H1 (cell line): ENCODE measurements at regions not wholly inside any gene's neighbourhood (a gene's known extent, or its start where the extent isn't known, plus 50 kb on each side); places are given as distances from the start of the nearest gene placed in this dataset.

Experiments
- CTCF ChIA-PET: fragments of 300-600 bp; sonication (Branson Sonifier 250); formaldehyde crosslinking; loops from one replicate; lab custom pipeline; 2021; ENCODE audit not compliant: partially characterized antibody; lab: Charles Lee
- POLR2A ChIA-PET: fragments of 300-600 bp; sonication (Branson Sonifier 250); formaldehyde crosslinking; loops from one replicate; lab custom pipeline; 2021; ENCODE audit warnings: inconsistent platforms; ENCODE audit not compliant: partially characterized antibody; lab: Charles Lee
- DNase-seq, 2 experiments: peaks; one replicate each; pipeline versions ENCODE4 v3.0.0 to v3.0.0-alpha.2; 2010 to 2022; ENCODE audit warnings: low spot score in 2 of 2, low read depth in 1 of 2, mixed read lengths in 1 of 2
- FAIRE-seq: peaks from 2 replicates; lab custom pipeline; 2011; peaks lifted over from hg19 to GRCh38; lab: Jason Lieb, UNC
- H2AFZ ChIP-seq: 2 replicates; pipeline ENCODE4 v1.8.1; 2012; ENCODE audit warnings: low read length, inconsistent platforms
- H2AK5ac ChIP-seq: 2 replicates; pipeline ENCODE4 v1.6.1; 2013; ENCODE audit warnings: low read depth, low read length
- H2BK120ac ChIP-seq: replicated peaks from 2 replicates; pipeline ENCODE3; 2013; ENCODE audit warnings: low read depth, low read length, inconsistent platforms
- H2BK12ac ChIP-seq: 2 replicates; pipeline ENCODE4 v1.6.1; 2013; ENCODE audit warnings: low read depth, low read length
- H2BK15ac ChIP-seq: 2 replicates; pipeline ENCODE4 v1.6.1; 2013; ENCODE audit warnings: low read length
- H2BK20ac ChIP-seq: 2 replicates; pipeline ENCODE4 v1.6.1; 2013; ENCODE audit warnings: low read length
- H2BK5ac ChIP-seq: 2 replicates; pipeline ENCODE4 v1.6.1; 2013; ENCODE audit warnings: low read depth, low read length
- H3K14ac ChIP-seq: 2 replicates; pipeline ENCODE4 v1.6.1; 2013; ENCODE audit warnings: inconsistent platforms; ENCODE audit not compliant: insufficient read length
- H3K18ac ChIP-seq: 2 replicates; pipeline ENCODE4 v1.6.1; 2013; ENCODE audit warnings: low read length; ENCODE audit errors: extremely low read depth
- H3K23ac ChIP-seq: 2 replicates; pipeline ENCODE4 v1.6.1; 2013; ENCODE audit warnings: inconsistent platforms; ENCODE audit not compliant: insufficient read length
- H3K23me2 ChIP-seq: 2 replicates; pipeline ENCODE4 v1.6.1; 2013; ENCODE audit warnings: low read depth, low read length
- H3K27ac ChIP-seq: 2 replicates; pipeline ENCODE4 v1.6.1; 2011; ENCODE audit warnings: low read depth, low read length, inconsistent platforms
- H3K27me3 ChIP-seq, 4 experiments: replicated peaks in 1 of 4; 1 replicate in 1 of 4; 2 replicates in 3 of 4; pipeline versions ENCODE4 v1.6.1 to v1.8.1; 2011 to 2013; ENCODE audit warnings: low read length in 3 of 4, mild to moderate bottlenecking in 3 of 4, inconsistent platforms in 2 of 4, mixed read lengths in 2 of 4, moderate library complexity in 1 of 4; ENCODE audit not compliant: control insufficient read depth in 3 of 4, insufficient read depth in 3 of 4; ENCODE audit errors: extremely low read depth in 1 of 4
- H3K36me3 ChIP-seq, 4 experiments: 2 replicates each; pipeline versions ENCODE4 v1.6.1 to v1.8.1; 2011 to 2013; ENCODE audit warnings: mild to moderate bottlenecking in 4 of 4, low read length in 3 of 4, moderate library complexity in 2 of 4, control low read depth in 1 of 4, inconsistent platforms in 1 of 4; ENCODE audit not compliant: insufficient read depth in 4 of 4, control insufficient read depth in 2 of 4
- H3K4ac ChIP-seq: replicated peaks from 2 replicates; pipeline ENCODE3; 2013; ENCODE audit warnings: low read length, low read depth, mixed read lengths, inconsistent platforms; ENCODE audit not compliant: insufficient read length
- H3K4me1 ChIP-seq, 4 experiments: replicated peaks in 1 of 4; 1 replicate in 1 of 4; 2 replicates in 3 of 4; pipeline versions ENCODE4 v1.6.1 to v1.8.1; 2011 to 2013; ENCODE audit warnings: low read length in 3 of 4, inconsistent platforms in 2 of 4, mixed read lengths in 1 of 4; ENCODE audit not compliant: insufficient read depth in 4 of 4, control insufficient read depth in 3 of 4
- H3K4me2 ChIP-seq, 2 experiments: 2 replicates each; pipeline versions ENCODE4 v1.6.1 to v1.8.1; 2011 to 2013; ENCODE audit warnings: low read depth in 2 of 2, low read length in 2 of 2, control low read depth in 1 of 2, inconsistent platforms in 1 of 2, mild to moderate bottlenecking in 1 of 2; ENCODE audit not compliant: insufficient read depth in 1 of 2
- H3K4me3 ChIP-seq, 4 experiments: fragments of 200-600, 300-600 bp in 1 of 4; sonication (generic), shearing (Covaris generic), sonication (Bioruptor Twin) in 1 of 4; 2 replicates each; pipeline versions ENCODE4 v1.5.1 to v1.8.1; 2011 to 2016; ENCODE audit warnings: low read length in 4 of 4, low read depth in 3 of 4, control low read depth in 2 of 4, inconsistent platforms in 2 of 4, mild to moderate bottlenecking in 2 of 4, mixed read lengths in 1 of 4, moderate library complexity in 1 of 4; ENCODE audit not compliant: insufficient read depth in 2 of 4; ENCODE audit errors: extremely low read depth in 1 of 4
- H3K56ac ChIP-seq: replicated peaks from 2 replicates; pipeline ENCODE3; 2013; ENCODE audit warnings: low read depth, mild to moderate bottlenecking, mixed read lengths, low read length, inconsistent platforms; ENCODE audit not compliant: insufficient read length
- H3K79me1 ChIP-seq: 2 replicates; pipeline ENCODE4 v1.6.1; 2013; ENCODE audit warnings: low read depth, low read length, control low read depth
- H3K79me2 ChIP-seq, 2 experiments: 2 replicates each; pipeline versions ENCODE4 v1.6.1 to v1.8.1; 2012 to 2013; ENCODE audit warnings: low read length in 2 of 2, mild to moderate bottlenecking in 2 of 2, inconsistent platforms in 1 of 2; ENCODE audit not compliant: insufficient read depth in 2 of 2, control insufficient read depth in 1 of 2
- H3K9ac ChIP-seq, 4 experiments: replicated peaks in 1 of 4; 1 replicate in 1 of 4; 2 replicates in 3 of 4; pipeline versions ENCODE4 v1.6.1 to v1.8.1; 2011 to 2013; ENCODE audit warnings: low read depth in 3 of 4, low read length in 3 of 4, control low read depth in 2 of 4, mild to moderate bottlenecking in 2 of 4, moderate library complexity in 2 of 4, inconsistent platforms in 1 of 4; ENCODE audit errors: extremely low read depth in 1 of 4
- H3K9me3 ChIP-seq, 2 experiments: 2 replicates each; pipeline versions ENCODE4 v1.6.1 to v1.8.1; 2012 to 2013; ENCODE audit warnings: mild to moderate bottlenecking in 2 of 2, moderate library complexity in 2 of 2, control low read depth in 1 of 2, inconsistent platforms in 1 of 2, low read depth in 1 of 2, low read length in 1 of 2, mixed read lengths in 1 of 2; ENCODE audit not compliant: insufficient read depth in 2 of 2
- H4K20me1 ChIP-seq, 2 experiments: replicated peaks in 1 of 2; 2 replicates each; pipeline versions ENCODE3 to v1.8.1; 2011 to 2013; ENCODE audit warnings: inconsistent platforms in 2 of 2, low read length in 2 of 2, mild to moderate bottlenecking in 1 of 2; ENCODE audit not compliant: insufficient read depth in 2 of 2, control insufficient read depth in 1 of 2
- H4K5ac ChIP-seq: 2 replicates; pipeline ENCODE4 v1.6.1; 2013; ENCODE audit warnings: low read length, low read depth, mixed read lengths, inconsistent platforms; ENCODE audit not compliant: insufficient read length
- H4K8ac ChIP-seq: 2 replicates; pipeline ENCODE4 v1.8.0; 2013; ENCODE audit warnings: mild to moderate bottlenecking, moderate library complexity, low read length, inconsistent platforms; ENCODE audit not compliant: insufficient read depth; ENCODE audit errors: extremely low read depth
- H4K91ac ChIP-seq: replicated peaks from 2 replicates; pipeline ENCODE3; 2013; ENCODE audit warnings: low read length, mixed read lengths, inconsistent platforms; ENCODE audit not compliant: insufficient read length
- ASH2L ChIP-seq: fragments of 200-600, 300-600 bp; sonication (generic); IDR thresholded peaks from one replicate; pipeline ENCODE4 v1.7.1; 2017; ENCODE audit warnings: low read length
- CBX5 ChIP-seq: fragments of 300-800, 300-1000 bp; sonication (generic); IDR thresholded peaks from 2 replicates; pipeline ENCODE4 v1.7.1; 2016; ENCODE audit warnings: antibody characterized with exemption, low read length, low read depth
- EGR1 ChIP-seq: IDR thresholded peaks from 2 replicates; pipeline ENCODE4 v1.6.1; 2011; ENCODE audit warnings: low read depth, low read length, borderline replicate concordance
- MAFK ChIP-seq: IDR thresholded peaks from 2 replicates; pipeline ENCODE4 v1.6.1; 2012; ENCODE audit warnings: low read depth, mild to moderate bottlenecking, improper control_type of control experiment, low read length
- RAD21 ChIP-seq, 2 experiments: IDR thresholded peaks in 1 of 2; conservative IDR thresholded peaks in 1 of 2; 2 replicates each; pipeline ENCODE4 v1.6.1; 2011; ENCODE audit warnings: low read depth in 2 of 2, low read length in 2 of 2, improper control_type of control experiment in 1 of 2, inconsistent platforms in 1 of 2, mild to moderate bottlenecking in 1 of 2, moderate library complexity in 1 of 2
- SAP30 ChIP-seq: fragments of 300-600 bp; sonication (generic); IDR thresholded peaks from 2 replicates; pipeline ENCODE4 v1.7.1; 2012; ENCODE audit warnings: low read length, moderate library complexity, mild to moderate bottlenecking, inconsistent platforms; ENCODE audit not compliant: insufficient read depth, insufficient replicate concordance
- SIX5 ChIP-seq: IDR thresholded peaks from 2 replicates; pipeline ENCODE4 v1.6.1; 2011; ENCODE audit warnings: mild to moderate bottlenecking, low read depth, low read length
- SP1 ChIP-seq: IDR thresholded peaks from 2 replicates; pipeline ENCODE4 v1.6.1; 2011; ENCODE audit warnings: low read depth, low read length
- TAF1 ChIP-seq: IDR thresholded peaks from 2 replicates; pipeline ENCODE4 v1.6.1; 2011; ENCODE audit warnings: mild to moderate bottlenecking, low read depth, low read length
- TCF12 ChIP-seq: IDR thresholded peaks from 2 replicates; pipeline ENCODE4 v1.6.1; 2011; ENCODE audit warnings: low read depth, mild to moderate bottlenecking, low read length
- WGBS, 2 experiments: shearing (Covaris generic) in 1 of 2; methylation state at CpG; one replicate each; pipeline versions ENCODE4 v1.1.6 to v1.1.7; 2013 to 2015; ENCODE audit warnings: low lambda C conversion rate in 2 of 2, mixed read lengths in 2 of 2, inconsistent platforms in 1 of 2, low coverage in 1 of 2, missing lambda C conversion rate in 1 of 2; ENCODE audit not compliant: insufficient replicate concordance in 2 of 2, insufficient coverage in 1 of 2, insufficient read length in 1 of 2; ENCODE audit errors: extremely low coverage in 1 of 2, missing lambda C conversion rate in 1 of 2; 5-methylcytosine and 5-hydroxymethylcytosine counted together
- TF ChIP-seq, protein P1 (sequence below): IDR thresholded peaks from 2 replicates; pipeline ENCODE4 v1.6.1; 2012; ENCODE audit warnings: low read length, inconsistent platforms

DNA sequence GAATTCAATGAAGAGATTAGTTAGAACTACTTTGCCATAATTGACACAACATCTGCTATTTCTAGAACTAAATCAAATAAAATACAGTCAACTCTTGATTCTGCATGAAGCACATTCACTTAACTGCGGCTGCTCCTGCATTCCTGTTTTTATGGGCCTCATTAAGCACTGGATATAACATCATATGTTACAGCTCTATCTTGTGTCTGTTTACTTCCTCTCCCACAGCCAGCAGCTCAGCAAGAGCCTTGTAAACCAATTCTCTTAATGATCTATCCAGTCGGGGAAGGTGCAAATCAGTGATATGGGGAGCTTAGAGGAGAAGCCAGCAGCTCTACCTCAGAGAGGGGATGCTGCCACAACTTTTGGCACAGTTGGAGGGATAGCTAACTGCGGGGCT lies 329.2 kb downstream of the ARRDC4 start:
- no peak overlapping the region for H2AFZ ChIP-seq
- H2BK12ac ChIP-seq, result no peak overlapping the region
- peaks cover 0 to 13% (median 9%) of the 10 kb centered on the region in 4 experiments; a peak in 6 of 7 replicates for H3K27me3 ChIP-seq
- peaks cover 2% of the 10 kb centered on the region; the same call in 1 of the 2 replicates for H3K23me2 ChIP-seq
- no peak overlapping the region for H2BK5ac ChIP-seq
- no peak overlapping the region for H2AK5ac ChIP-seq
- H3K27ac ChIP-seq, result no peak overlapping the region
- H2BK20ac ChIP-seq, result no peak overlapping the region
- H3K36me3 ChIP-seq, result no peaks in the 10 kb centered on the region
- FAIRE-seq (no peak), DNase-seq (peak in 1 of 2 experiments; percentile 11)
- no peak overlapping the region for H4K8ac ChIP-seq
- no peak overlapping the region for H3K4ac ChIP-seq
- ChIA-PET CTCF (interaction anchor here (0.8 to 1.5 kb wide), 4 partner anchors 12 to 382 kb away, joined by 3 read pairs; no protein-coding TSS in a partner anchor), POLR2A (no interaction called here)
- no peak overlapping the region for H4K5ac ChIP-seq
- WGBS, 2 experiments, result 87% methylated on average over 3 of the region's 3 CpGs; no CpG with 5 or more reads in 1 of the 2 experiments
- no peak overlapping the region for H2BK15ac ChIP-seq
- no peak overlapping the region for H3K9ac ChIP-seq
- H3K79me2 ChIP-seq, result no peaks in the 10 kb centered on the region
- no peaks in the 10 kb centered on the region for H3K9me3 ChIP-seq
- no peak overlapping the region for H3K18ac ChIP-seq
- no peak overlapping the region for H3K4me3 ChIP-seq
- H3K4me2 ChIP-seq, result no peak overlapping the region
- no peak overlapping the region for H3K56ac ChIP-seq
- H2BK120ac ChIP-seq, result no peak overlapping the region
- no peaks in the 10 kb centered on the region; a peak in 2 of 7 replicates for H3K4me1 ChIP-seq
- no peak overlapping the region for H4K91ac ChIP-seq
- TF ChIP-seq SIX5, result no peak
- TF ChIP-seq, protein P1, sequence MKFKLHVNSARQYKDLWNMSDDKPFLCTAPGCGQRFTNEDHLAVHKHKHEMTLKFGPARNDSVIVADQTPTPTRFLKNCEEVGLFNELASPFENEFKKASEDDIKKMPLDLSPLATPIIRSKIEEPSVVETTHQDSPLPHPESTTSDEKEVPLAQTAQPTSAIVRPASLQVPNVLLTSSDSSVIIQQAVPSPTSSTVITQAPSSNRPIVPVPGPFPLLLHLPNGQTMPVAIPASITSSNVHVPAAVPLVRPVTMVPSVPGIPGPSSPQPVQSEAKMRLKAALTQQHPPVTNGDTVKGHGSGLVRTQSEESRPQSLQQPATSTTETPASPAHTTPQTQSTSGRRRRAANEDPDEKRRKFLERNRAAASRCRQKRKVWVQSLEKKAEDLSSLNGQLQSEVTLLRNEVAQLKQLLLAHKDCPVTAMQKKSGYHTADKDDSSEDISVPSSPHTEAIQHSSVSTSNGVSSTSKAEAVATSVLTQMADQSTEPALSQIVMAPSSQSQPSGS, result no peak
- TF ChIP-seq ASH2L, result no peak
- no peak for TF ChIP-seq MAFK
- TF ChIP-seq TAF1, result no peak
- no peak for TF ChIP-seq RAD21 (IDR thresholded peaks at IDR 0.05 in 1 of 2, conservative IDR thresholded peaks at IDR 0.05 in 1 of 2; ENCODE audit: low read depth in 2 of 2, low read length in 2 of 2)
- no peak for TF ChIP-seq CBX5
- no peak for TF ChIP-seq EGR1
- no peak for TF ChIP-seq SAP30
- no peak for TF ChIP-seq SP1
- TF ChIP-seq TCF12, result no peak
- no peaks in the 10 kb centered on the region for H3K79me1 ChIP-seq
- H3K14ac ChIP-seq, result no peak overlapping the region
- no peaks in the 10 kb centered on the region for H4K20me1 ChIP-seq
- no peak overlapping the region for H3K23ac ChIP-seq
